Activated CD4-positive, alpha-beta memory T cell treated with anti-CD3 and anti-CD28 coated beads, Interleukin-2, amount 10 ng/mL, durations not matched to agents 7 days and 5 days (primary cell): ENCODE measurements at regions not wholly inside any gene's neighbourhood (a gene's known extent, or its start where the extent isn't known, plus 50 kb on each side); places are given as distances from the start of the nearest gene placed in this dataset.

Experiments used
- CTCF ChIA-PET: fragments of 350-600 bp; sonication (Branson Sonifier 250); formaldehyde crosslinking; loops from one replicate; lab custom pipeline; 2021; ENCODE audit warnings: antibody characterized with exemption, inconsistent platforms; lab: Charles Lee
- POLR2A ChIA-PET: fragments of 350-600 bp; sonication (Branson Sonifier 250); formaldehyde crosslinking; loops from one replicate; lab custom pipeline; 2021; ENCODE audit warnings: antibody characterized with exemption; lab: Charles Lee
- DNase-seq: peaks from one replicate; pipeline ENCODE4 v3.0.0-alpha.2; 2020
- H3K27ac Mint-ChIP-seq: one replicate; pipeline ENCODE4 v1.8.0; 2021; ENCODE audit warnings: mild to moderate bottlenecking, mixed read lengths
- H3K27me3 Mint-ChIP-seq: one replicate; pipeline ENCODE4 v1.8.0; 2021; ENCODE audit warnings: mixed read lengths
- H3K36me3 Mint-ChIP-seq: one replicate; pipeline ENCODE4 v1.8.0; 2021; ENCODE audit warnings: low read depth, mixed read lengths
- H3K4me1 Mint-ChIP-seq: one replicate; pipeline ENCODE4 v1.8.0; 2021; ENCODE audit warnings: mixed read lengths
- H3K4me3 Mint-ChIP-seq: one replicate; pipeline ENCODE4 v1.8.0; 2021; ENCODE audit warnings: mild to moderate bottlenecking, mixed read lengths
- H3K9me3 Mint-ChIP-seq: one replicate; pipeline ENCODE4 v1.8.0; 2021; ENCODE audit warnings: mixed read lengths

- no peaks in the 10 kb centered on the region for H3K36me3 Mint-ChIP-seq
- no peak overlapping the region for H3K4me3 Mint-ChIP-seq
- peaks cover 7% of the 10 kb centered on the region for H3K9me3 Mint-ChIP-seq
- no peaks in the 10 kb centered on the region for H3K27me3 Mint-ChIP-seq
- no peak for DNase-seq
- no peak overlapping the region for H3K27ac Mint-ChIP-seq
- CTCF ChIA-PET: no interaction called here
- POLR2A ChIA-PET: no interaction called here
- H3K4me1 Mint-ChIP-seq: no peaks in the 10 kb centered on the region
Observed at GRCh38 chr2:49270091-49270490, 115.8 kb upstream of the FSHR start.

DNA sequence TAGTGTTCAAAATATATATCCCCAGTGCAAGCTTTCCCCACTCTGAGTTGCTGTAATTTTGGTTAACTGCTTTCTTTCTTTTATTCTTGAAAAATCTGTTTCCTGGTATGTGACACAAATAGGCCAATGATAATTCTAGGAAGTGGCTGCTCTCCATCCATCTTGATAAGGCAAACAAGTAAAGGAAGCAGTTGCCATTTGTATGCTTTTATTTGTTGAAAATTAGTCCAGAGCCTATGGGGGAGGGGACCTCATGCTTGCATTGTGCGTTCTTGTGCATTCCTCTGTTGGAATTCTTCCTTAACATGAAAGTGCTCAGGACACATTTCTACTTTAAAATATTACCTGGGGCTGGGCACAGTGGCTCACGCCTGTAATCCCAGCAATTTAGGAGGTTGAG, 111.2 kb upstream of the FSHR start:
- peaks cover 5% of the 10 kb centered on the region for H3K9me3 Mint-ChIP-seq
- ChIA-PET POLR2A (no interaction called here), CTCF (no interaction called here)
- H3K36me3 Mint-ChIP-seq: no peaks in the 10 kb centered on the region
- H3K4me1 Mint-ChIP-seq: no peaks in the 10 kb centered on the region
- no peak overlapping the region for H3K4me3 Mint-ChIP-seq
- H3K27me3 Mint-ChIP-seq: no peaks in the 10 kb centered on the region
- no peak overlapping the region for H3K27ac Mint-ChIP-seq
- no peak for DNase-seq

DNA sequence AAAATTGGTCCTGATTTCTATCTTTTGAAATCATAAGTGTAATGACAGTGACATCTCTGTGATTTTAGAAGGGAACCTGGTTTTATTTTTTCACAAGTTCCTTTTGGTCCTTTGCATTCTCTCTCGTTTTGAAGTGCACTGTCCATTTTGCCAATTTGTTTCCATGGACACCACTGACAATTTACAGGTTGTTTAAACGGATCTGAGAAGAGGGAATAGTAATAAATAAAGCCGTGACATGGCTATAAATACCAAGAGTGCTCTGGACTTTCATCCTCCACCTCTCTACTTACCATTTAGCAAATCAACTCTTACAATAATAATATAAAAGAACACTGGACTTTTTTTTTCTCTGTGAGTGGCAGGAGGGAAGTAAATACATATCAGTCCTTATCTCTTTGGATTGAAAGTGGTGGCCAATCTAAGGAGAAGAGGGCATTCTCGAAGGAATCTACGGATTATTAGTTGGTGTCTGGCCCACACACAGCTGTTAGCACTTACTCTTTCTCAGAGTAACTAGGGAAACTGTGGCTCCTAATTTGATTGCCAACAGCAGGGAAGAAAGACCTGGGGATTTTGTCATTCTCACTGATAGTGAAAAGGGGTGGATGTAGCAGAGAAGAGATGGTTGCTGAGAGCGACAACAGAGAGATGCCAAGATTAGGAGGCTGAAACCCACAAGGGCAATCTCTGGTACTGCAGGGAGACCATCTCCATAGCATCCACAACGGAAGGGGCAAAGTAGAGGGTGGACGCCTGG, 108.7 kb upstream of the FSHR start:
- no peak for DNase-seq
- ChIA-PET POLR2A (no interaction called here), CTCF (no interaction called here)
- H3K27me3 Mint-ChIP-seq: no peaks in the 10 kb centered on the region
- H3K9me3 Mint-ChIP-seq: peaks cover 5% of the 10 kb centered on the region
- H3K4me3 Mint-ChIP-seq: no peak overlapping the region
- no peak overlapping the region for H3K27ac Mint-ChIP-seq
- no peaks in the 10 kb centered on the region for H3K36me3 Mint-ChIP-seq
- H3K4me1 Mint-ChIP-seq: no peaks in the 10 kb centered on the region

DNA sequence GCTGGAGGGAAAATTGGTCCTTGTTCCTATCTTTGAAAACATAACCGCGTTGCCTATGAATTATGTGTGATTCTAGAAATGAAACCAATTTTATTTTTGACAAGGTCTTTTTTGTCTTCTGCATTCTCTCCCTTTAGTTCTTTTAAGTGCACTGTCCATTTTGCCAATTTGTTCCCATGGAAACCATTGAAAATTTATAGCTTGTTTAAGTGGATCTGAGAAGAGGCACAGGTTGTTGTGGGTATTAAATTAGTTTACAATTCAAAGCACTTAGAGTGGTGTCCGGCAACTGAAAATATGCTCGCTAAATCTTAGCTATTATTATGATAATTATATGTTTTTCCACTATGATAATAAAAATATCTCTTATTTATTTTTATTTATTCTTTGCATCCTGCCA, 107.5 kb upstream of the FSHR start:
- no peaks in the 10 kb centered on the region for H3K4me1 Mint-ChIP-seq
- CTCF ChIA-PET: no interaction called here

GRCh38 chr2:49260979-49261538, 106.7 kb upstream of the FSHR start:
- no peaks in the 10 kb centered on the region for H3K27me3 Mint-ChIP-seq
- CTCF ChIA-PET: no interaction called here
- no peak overlapping the region for H3K4me3 Mint-ChIP-seq
- H3K36me3 Mint-ChIP-seq: no peaks in the 10 kb centered on the region
- POLR2A ChIA-PET: no interaction called here
- no peak for DNase-seq
- peaks cover 1% of the 10 kb centered on the region for H3K9me3 Mint-ChIP-seq
- no peaks in the 10 kb centered on the region for H3K4me1 Mint-ChIP-seq
- no peak overlapping the region for H3K27ac Mint-ChIP-seq

More for the DNA sequence above, 107.5 kb upstream of the FSHR start:
- Mint-ChIP-seq H3K4me3 (no peak overlapping the region), H3K27me3 (no peaks in the 10 kb centered on the region), H3K9me3 (peaks cover 5% of the 10 kb centered on the region), H3K36me3 (no peaks in the 10 kb centered on the region), H3K27ac (no peak overlapping the region)
- POLR2A ChIA-PET: no interaction called here
- DNase-seq: no peak

GRCh38 chr2:49259926-49260325, 105.6 kb upstream of the FSHR start:
- CTCF ChIA-PET: no interaction called here
- Mint-ChIP-seq H3K4me3 (no peak overlapping the region), H3K27me3 (no peaks in the 10 kb centered on the region), H3K4me1 (no peaks in the 10 kb centered on the region), H3K27ac (no peak overlapping the region), H3K36me3 (no peaks in the 10 kb centered on the region), H3K9me3 (no peaks in the 10 kb centered on the region)
- POLR2A ChIA-PET: no interaction called here
- no peak for DNase-seq

GRCh38 chr2:49255409-49255971, 101.2 kb upstream of the FSHR start:
- Mint-ChIP-seq H3K4me1 (no peaks in the 10 kb centered on the region), H3K27me3 (no peaks in the 10 kb centered on the region), H3K27ac (no peak overlapping the region), H3K9me3 (no peaks in the 10 kb centered on the region), H3K36me3 (no peaks in the 10 kb centered on the region), H3K4me3 (no peak overlapping the region)
- ChIA-PET CTCF (no interaction called here), POLR2A (no interaction called here)
- DNase-seq: no peak

- Mint-ChIP-seq H3K27me3 (no peaks in the 10 kb centered on the region), H3K9me3 (no peaks in the 10 kb centered on the region), H3K36me3 (no peaks in the 10 kb centered on the region), H3K4me3 (no peak overlapping the region), H3K27ac (no peak overlapping the region), H3K4me1 (no peaks in the 10 kb centered on the region)
- CTCF ChIA-PET: no interaction called here
- DNase-seq: no peak
- POLR2A ChIA-PET: no interaction called here
Observed at GRCh38 chr2:49254401-49254800, 100.1 kb upstream of the FSHR start.

GRCh38 chr2:49251766-49252165, 97.5 kb upstream of the FSHR start:
- no peak overlapping the region for H3K27ac Mint-ChIP-seq
- H3K4me3 Mint-ChIP-seq: no peak overlapping the region
- DNase-seq: no peak
- no peaks in the 10 kb centered on the region for H3K36me3 Mint-ChIP-seq
- ChIA-PET CTCF (no interaction called here), POLR2A (no interaction called here)
- H3K9me3 Mint-ChIP-seq: peaks cover 2% of the 10 kb centered on the region
- no peaks in the 10 kb centered on the region for H3K4me1 Mint-ChIP-seq
- H3K27me3 Mint-ChIP-seq: no peaks in the 10 kb centered on the region

- no peaks in the 10 kb centered on the region for H3K4me1 Mint-ChIP-seq
- H3K9me3 Mint-ChIP-seq: peaks cover 2% of the 10 kb centered on the region
- H3K27me3 Mint-ChIP-seq: no peaks in the 10 kb centered on the region
- H3K4me3 Mint-ChIP-seq: no peak overlapping the region
- DNase-seq: no peak
- POLR2A ChIA-PET: no interaction called here
- CTCF ChIA-PET: no interaction called here
- no peaks in the 10 kb centered on the region for H3K36me3 Mint-ChIP-seq
- no peak overlapping the region for H3K27ac Mint-ChIP-seq
Observed at GRCh38 chr2:49251251-49251650, 96.9 kb upstream of the FSHR start.

GRCh38 chr2:49248506-49248905, 94.2 kb upstream of the FSHR start:
- Mint-ChIP-seq H3K36me3 (no peaks in the 10 kb centered on the region), H3K4me1 (no peaks in the 10 kb centered on the region), H3K27ac (no peak overlapping the region), H3K27me3 (no peaks in the 10 kb centered on the region), H3K4me3 (no peak overlapping the region), H3K9me3 (peaks cover 9% of the 10 kb centered on the region)
- no peak for DNase-seq
- ChIA-PET CTCF (interaction anchor here (0.7 kb wide), 1 partner anchor 14 kb away, joined by 3 read pairs; no protein-coding TSS in a partner anchor), POLR2A (no interaction called here)

- POLR2A ChIA-PET: no interaction called here
- DNase-seq: no peak
- no peak overlapping the region for H3K4me3 Mint-ChIP-seq
- H3K36me3 Mint-ChIP-seq: no peaks in the 10 kb centered on the region
- peaks cover 12% of the 10 kb centered on the region for H3K9me3 Mint-ChIP-seq
- H3K27me3 Mint-ChIP-seq: no peaks in the 10 kb centered on the region
- no peaks in the 10 kb centered on the region for H3K4me1 Mint-ChIP-seq
- H3K27ac Mint-ChIP-seq: no peak overlapping the region
- CTCF ChIA-PET: no interaction called here
Observed at GRCh38 chr2:49241991-49242390, 87.7 kb upstream of the FSHR start.

GRCh38 chr2:49241501-49241900, 87.2 kb upstream of the FSHR start:
- no peak overlapping the region for H3K27ac Mint-ChIP-seq
- ChIA-PET POLR2A (no interaction called here), CTCF (no interaction called here)
- H3K9me3 Mint-ChIP-seq: peaks cover 12% of the 10 kb centered on the region
- no peak overlapping the region for H3K4me3 Mint-ChIP-seq
- no peak for DNase-seq
- H3K36me3 Mint-ChIP-seq: no peaks in the 10 kb centered on the region
- no peaks in the 10 kb centered on the region for H3K4me1 Mint-ChIP-seq
- H3K27me3 Mint-ChIP-seq: no peaks in the 10 kb centered on the region

- no peaks in the 10 kb centered on the region for H3K36me3 Mint-ChIP-seq
- H3K9me3 Mint-ChIP-seq: peaks cover 12% of the 10 kb centered on the region
- no peak overlapping the region for H3K4me3 Mint-ChIP-seq
- H3K4me1 Mint-ChIP-seq: no peaks in the 10 kb centered on the region
- DNase-seq: no peak
- no peaks in the 10 kb centered on the region for H3K27me3 Mint-ChIP-seq
- POLR2A ChIA-PET: no interaction called here
- CTCF ChIA-PET: no interaction called here
- no peak overlapping the region for H3K27ac Mint-ChIP-seq
Observed at GRCh38 chr2:49240608-49241007, 86.3 kb upstream of the FSHR start.
